ENCODE measurements at regions not wholly inside any gene's neighbourhood (a gene's known extent, or its start where the extent isn't known, plus 50 kb on each side); places are given as distances from the start of the nearest gene placed in this dataset.

DNA sequence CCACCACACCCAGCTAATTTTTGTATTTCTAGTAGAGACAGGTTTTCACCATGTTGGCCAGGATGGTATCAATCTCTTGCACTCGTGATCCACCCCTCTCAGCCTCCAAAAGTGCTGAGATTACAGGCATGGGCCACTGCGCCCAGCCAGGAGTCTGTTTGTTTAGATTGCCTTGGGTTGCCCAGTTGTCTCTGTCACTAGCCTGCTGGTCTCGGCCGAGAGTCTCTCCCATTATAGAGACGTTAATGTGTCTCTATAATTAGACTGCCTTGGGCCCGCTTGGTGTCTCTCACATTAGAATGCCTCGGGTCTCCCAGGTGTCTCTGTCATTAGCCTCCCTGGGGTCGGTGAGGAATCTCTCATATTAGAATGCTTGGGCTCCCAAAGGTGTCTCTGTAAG lies 1533.6 kb downstream of the UQCRFS1 start:
- peaks cover 0 to 3% of the 10 kb centered on the region in 2 experiments; a peak in 1 of 3 replicates for H3K36me3 ChIP-seq (ENCODE audit: control insufficient read depth in 2 of 2, insufficient read depth in 1 of 2, low read length in 2 of 2)
- no peak overlapping the region for H3K27ac ChIP-seq (ENCODE audit: extremely low read depth, low read depth, low read length)
- POLR2A ChIA-PET = no interaction called here
- no peaks in the 10 kb centered on the region for H3K4me1 ChIP-seq (ENCODE audit: control insufficient read depth, insufficient read depth, low read length)
- no peak for TF ChIP-seq HOXC10 (CRISPR knock-in tag; IDR thresholded peaks at IDR 0.05)
- no peak for TF ChIP-seq ZFP41 (tag by site-specific recombination; IDR thresholded peaks at IDR 0.05; ENCODE audit: borderline replicate concordance)
- no peak for TF ChIP-seq BCL11A (tag by site-specific recombination; IDR thresholded peaks at IDR 0.05; ENCODE audit: low read depth)
- no peak for TF ChIP-seq SP2 (tag by site-specific recombination; IDR thresholded peaks at IDR 0.05)
- TF ChIP-seq, protein P1, sequence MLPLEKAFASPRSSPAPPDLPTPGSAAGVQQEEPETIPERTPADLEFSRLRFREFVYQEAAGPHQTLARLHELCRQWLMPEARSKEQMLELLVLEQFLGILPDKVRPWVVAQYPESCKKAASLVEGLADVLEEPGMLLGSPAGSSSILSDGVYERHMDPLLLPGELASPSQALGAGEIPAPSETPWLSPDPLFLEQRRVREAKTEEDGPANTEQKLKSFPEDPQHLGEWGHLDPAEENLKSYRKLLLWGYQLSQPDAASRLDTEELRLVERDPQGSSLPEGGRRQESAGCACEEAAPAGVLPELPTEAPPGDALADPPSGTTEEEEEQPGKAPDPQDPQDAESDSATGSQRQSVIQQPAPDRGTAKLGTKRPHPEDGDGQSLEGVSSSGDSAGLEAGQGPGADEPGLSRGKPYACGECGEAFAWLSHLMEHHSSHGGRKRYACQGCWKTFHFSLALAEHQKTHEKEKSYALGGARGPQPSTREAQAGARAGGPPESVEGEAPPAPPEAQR (tag by site-specific recombination; IDR thresholded peaks at IDR 0.05) = no peak
- TF ChIP-seq ZNF174 (tag by site-specific recombination; IDR thresholded peaks at IDR 0.05) = no peak
- TF ChIP-seq KLF1 (tag by site-specific recombination; IDR thresholded peaks at IDR 0.05) = no peak
- TF ChIP-seq, protein P2, sequence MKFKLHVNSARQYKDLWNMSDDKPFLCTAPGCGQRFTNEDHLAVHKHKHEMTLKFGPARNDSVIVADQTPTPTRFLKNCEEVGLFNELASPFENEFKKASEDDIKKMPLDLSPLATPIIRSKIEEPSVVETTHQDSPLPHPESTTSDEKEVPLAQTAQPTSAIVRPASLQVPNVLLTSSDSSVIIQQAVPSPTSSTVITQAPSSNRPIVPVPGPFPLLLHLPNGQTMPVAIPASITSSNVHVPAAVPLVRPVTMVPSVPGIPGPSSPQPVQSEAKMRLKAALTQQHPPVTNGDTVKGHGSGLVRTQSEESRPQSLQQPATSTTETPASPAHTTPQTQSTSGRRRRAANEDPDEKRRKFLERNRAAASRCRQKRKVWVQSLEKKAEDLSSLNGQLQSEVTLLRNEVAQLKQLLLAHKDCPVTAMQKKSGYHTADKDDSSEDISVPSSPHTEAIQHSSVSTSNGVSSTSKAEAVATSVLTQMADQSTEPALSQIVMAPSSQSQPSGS (tag by site-specific recombination; IDR thresholded peaks at IDR 0.05; ENCODE audit: low read depth) = no peak
- TF ChIP-seq, protein P3, sequence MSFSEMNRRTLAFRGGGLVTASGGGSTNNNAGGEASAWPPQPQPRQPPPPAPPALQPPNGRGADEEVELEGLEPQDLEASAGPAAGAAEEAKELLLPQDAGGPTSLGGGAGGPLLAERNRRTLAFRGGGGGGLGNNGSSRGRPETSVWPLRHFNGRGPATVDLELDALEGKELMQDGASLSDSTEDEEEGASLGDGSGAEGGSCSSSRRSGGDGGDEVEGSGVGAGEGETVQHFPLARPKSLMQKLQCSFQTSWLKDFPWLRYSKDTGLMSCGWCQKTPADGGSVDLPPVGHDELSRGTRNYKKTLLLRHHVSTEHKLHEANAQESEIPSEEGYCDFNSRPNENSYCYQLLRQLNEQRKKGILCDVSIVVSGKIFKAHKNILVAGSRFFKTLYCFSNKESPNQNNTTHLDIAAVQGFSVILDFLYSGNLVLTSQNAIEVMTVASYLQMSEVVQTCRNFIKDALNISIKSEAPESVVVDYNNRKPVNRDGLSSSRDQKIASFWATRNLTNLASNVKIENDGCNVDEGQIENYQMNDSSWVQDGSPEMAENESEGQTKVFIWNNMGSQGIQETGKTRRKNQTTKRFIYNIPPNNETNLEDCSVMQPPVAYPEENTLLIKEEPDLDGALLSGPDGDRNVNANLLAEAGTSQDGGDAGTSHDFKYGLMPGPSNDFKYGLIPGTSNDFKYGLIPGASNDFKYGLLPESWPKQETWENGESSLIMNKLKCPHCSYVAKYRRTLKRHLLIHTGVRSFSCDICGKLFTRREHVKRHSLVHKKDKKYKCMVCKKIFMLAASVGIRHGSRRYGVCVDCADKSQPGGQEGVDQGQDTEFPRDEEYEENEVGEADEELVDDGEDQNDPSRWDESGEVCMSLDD (tag by site-specific recombination; IDR thresholded peaks at IDR 0.05) = no peak
- TF ChIP-seq, protein P4, sequence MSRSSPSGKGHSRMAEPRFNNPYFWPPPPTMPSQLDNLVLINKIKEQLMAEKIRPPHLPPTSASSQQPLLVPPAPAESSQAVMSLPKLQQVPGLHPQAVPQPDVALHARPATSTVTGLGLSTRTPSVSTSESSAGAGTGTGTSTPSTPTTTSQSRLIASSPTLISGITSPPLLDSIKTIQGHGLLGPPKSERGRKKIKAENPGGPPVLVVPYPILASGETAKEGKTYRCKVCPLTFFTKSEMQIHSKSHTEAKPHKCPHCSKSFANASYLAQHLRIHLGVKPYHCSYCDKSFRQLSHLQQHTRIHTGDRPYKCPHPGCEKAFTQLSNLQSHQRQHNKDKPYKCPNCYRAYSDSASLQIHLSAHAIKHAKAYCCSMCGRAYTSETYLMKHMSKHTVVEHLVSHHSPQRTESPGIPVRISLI (tag by site-specific recombination; IDR thresholded peaks at IDR 0.05) = no peak
- peaks cover 5% of the 10 kb centered on the region for H3K9me3 ChIP-seq (ENCODE audit: control insufficient read depth, insufficient read depth, low read depth, low read length)
- H3K4me3 ChIP-seq (ENCODE audit: low read depth, low read length) = no peak overlapping the region
- CTCF ChIA-PET = no interaction called here

DNA sequence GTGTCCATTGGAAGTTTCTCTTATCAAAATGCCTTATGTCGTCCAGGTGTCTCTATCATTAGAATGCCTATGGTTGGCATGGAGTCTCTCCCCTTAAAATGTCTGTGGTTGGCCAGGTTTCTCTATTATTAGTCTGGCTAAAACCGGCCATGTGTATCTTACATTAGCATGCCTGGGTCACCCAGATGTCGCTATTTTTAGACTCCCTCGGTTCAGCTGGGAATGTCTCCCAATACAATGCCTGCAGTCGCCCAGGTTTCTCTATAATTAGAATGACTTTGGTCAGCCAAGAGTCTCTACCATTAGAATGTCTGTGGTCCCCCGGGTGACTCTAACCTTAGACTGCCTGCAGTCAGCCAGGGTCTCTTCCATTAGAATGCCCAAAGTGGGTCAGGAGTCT lies 1536.1 kb downstream of the UQCRFS1 start:
- Histone ChIP-seq H3K4me3 (ENCODE audit: low read depth, low read length) (no peak overlapping the region), H3K4me1 (ENCODE audit: control insufficient read depth, insufficient read depth, low read length) (no peaks in the 10 kb centered on the region)
- POLR2A ChIA-PET = no interaction called here

More for the DNA sequence above, 1536.1 kb downstream of the UQCRFS1 start:
- H3K9me3 ChIP-seq (ENCODE audit: control insufficient read depth, insufficient read depth, low read depth, low read length) = peaks cover 6% of the 10 kb centered on the region
- TF ChIP-seq, protein P5, sequence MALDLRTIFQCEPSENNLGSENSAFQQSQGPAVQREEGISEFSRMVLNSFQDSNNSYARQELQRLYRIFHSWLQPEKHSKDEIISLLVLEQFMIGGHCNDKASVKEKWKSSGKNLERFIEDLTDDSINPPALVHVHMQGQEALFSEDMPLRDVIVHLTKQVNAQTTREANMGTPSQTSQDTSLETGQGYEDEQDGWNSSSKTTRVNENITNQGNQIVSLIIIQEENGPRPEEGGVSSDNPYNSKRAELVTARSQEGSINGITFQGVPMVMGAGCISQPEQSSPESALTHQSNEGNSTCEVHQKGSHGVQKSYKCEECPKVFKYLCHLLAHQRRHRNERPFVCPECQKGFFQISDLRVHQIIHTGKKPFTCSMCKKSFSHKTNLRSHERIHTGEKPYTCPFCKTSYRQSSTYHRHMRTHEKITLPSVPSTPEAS (tag by site-specific recombination; IDR thresholded peaks at IDR 0.05) = no peak
- TF ChIP-seq HOXC10 (CRISPR knock-in tag; IDR thresholded peaks at IDR 0.05) (no peak), ZNF623 (tag by site-specific recombination; IDR thresholded peaks at IDR 0.05) (no peak), ZNF837 (tag by site-specific recombination; IDR thresholded peaks at IDR 0.05) (no peak), FEZF1 (tag by site-specific recombination; IDR thresholded peaks at IDR 0.05) (no peak), ZNF174 (tag by site-specific recombination; IDR thresholded peaks at IDR 0.05) (no peak), ZNF501 (tag by site-specific recombination; IDR thresholded peaks at IDR 0.05) (no peak), GLI4 (tag by site-specific recombination; IDR thresholded peaks at IDR 0.05) (no peak), ZNF184 (tag by site-specific recombination; IDR thresholded peaks at IDR 0.05) (no peak)
- TF ChIP-seq, protein P6, sequence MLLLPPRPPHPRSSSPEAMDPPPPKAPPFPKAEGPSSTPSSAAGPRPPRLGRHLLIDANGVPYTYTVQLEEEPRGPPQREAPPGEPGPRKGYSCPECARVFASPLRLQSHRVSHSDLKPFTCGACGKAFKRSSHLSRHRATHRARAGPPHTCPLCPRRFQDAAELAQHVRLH (tag by site-specific recombination; IDR thresholded peaks at IDR 0.05) = no peak
- no peak overlapping the region for H3K27ac ChIP-seq (ENCODE audit: extremely low read depth, low read depth, low read length)
- H3K36me3 ChIP-seq (ENCODE audit: control insufficient read depth in 2 of 2, insufficient read depth in 1 of 2, low read length in 2 of 2) = no peaks in the 10 kb centered on the region; a peak in 1 of 3 replicates
- CTCF ChIA-PET = no interaction called here
